SK-N-MC (cell line): ENCODE measurements at regions not wholly inside any gene's neighbourhood (a gene's known extent, or its start where the extent isn't known, plus 50 kb on each side); places are given as distances from the start of the nearest gene placed in this dataset.

Source experiments
- EZH2 ChIP-seq: fragments of 200-600 bp; sonication (generic); IDR thresholded peaks from one replicate; pipeline ENCODE4 v1.6.1; 2017; ENCODE audit warnings: antibody characterized with exemption
- FOXP2 ChIP-seq: optimal IDR thresholded peaks from 2 replicates; pipeline ENCODE3; 2011; ENCODE audit warnings: mild to moderate bottlenecking, moderate library complexity; ENCODE audit not compliant: insufficient read depth; ENCODE audit errors: extremely low read length, control extremely low read depth
- POLR2AphosphoS5 ChIP-seq: IDR thresholded peaks from 2 replicates; pipeline ENCODE4 v1.6.1; 2012; ENCODE audit warnings: mild to moderate bottlenecking, low read depth, low read length, borderline replicate concordance

GRCh38 chr18:39751161-39751560 is 2185.6 kb upstream of the CELF4 start:
- TF ChIP-seq EZH2 (no peak), POLR2AphosphoS5 (no peak), FOXP2 (no peak)
